ENCODE measurements at regions not wholly inside any gene's neighbourhood (a gene's known extent, or its start where the extent isn't known, plus 50 kb on each side); places are given as distances from the start of the nearest gene placed in this dataset.

- TF ChIP-seq RAD21 (IDR thresholded peaks at IDR 0.05; ENCODE audit: low read depth), result no peak
- no peak for TF ChIP-seq EP300 (IDR thresholded peaks at IDR 0.05; ENCODE audit: borderline replicate concordance)
- no peak for TF ChIP-seq EGR1 (IDR thresholded peaks at IDR 0.05)
- TF ChIP-seq, protein P1, sequence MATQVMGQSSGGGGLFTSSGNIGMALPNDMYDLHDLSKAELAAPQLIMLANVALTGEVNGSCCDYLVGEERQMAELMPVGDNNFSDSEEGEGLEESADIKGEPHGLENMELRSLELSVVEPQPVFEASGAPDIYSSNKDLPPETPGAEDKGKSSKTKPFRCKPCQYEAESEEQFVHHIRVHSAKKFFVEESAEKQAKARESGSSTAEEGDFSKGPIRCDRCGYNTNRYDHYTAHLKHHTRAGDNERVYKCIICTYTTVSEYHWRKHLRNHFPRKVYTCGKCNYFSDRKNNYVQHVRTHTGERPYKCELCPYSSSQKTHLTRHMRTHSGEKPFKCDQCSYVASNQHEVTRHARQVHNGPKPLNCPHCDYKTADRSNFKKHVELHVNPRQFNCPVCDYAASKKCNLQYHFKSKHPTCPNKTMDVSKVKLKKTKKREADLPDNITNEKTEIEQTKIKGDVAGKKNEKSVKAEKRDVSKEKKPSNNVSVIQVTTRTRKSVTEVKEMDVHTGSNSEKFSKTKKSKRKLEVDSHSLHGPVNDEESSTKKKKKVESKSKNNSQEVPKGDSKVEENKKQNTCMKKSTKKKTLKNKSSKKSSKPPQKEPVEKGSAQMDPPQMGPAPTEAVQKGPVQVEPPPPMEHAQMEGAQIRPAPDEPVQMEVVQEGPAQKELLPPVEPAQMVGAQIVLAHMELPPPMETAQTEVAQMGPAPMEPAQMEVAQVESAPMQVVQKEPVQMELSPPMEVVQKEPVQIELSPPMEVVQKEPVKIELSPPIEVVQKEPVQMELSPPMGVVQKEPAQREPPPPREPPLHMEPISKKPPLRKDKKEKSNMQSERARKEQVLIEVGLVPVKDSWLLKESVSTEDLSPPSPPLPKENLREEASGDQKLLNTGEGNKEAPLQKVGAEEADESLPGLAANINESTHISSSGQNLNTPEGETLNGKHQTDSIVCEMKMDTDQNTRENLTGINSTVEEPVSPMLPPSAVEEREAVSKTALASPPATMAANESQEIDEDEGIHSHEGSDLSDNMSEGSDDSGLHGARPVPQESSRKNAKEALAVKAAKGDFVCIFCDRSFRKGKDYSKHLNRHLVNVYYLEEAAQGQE (IDR thresholded peaks at IDR 0.05; ENCODE audit: low read depth), result no peak
- TF ChIP-seq NFIC (IDR thresholded peaks at IDR 0.05), result no peak
- TF ChIP-seq YY1 (IDR thresholded peaks at IDR 0.05; ENCODE audit: low read depth), result no peak
- no peak for TF ChIP-seq FOXM1 (IDR thresholded peaks at IDR 0.05; ENCODE audit: borderline replicate concordance, low read depth)
- TF ChIP-seq CEBPB (IDR thresholded peaks at IDR 0.05), result no peak
- TF ChIP-seq TEAD4 (IDR thresholded peaks at IDR 0.05), result no peak
- no peak for TF ChIP-seq CREB1 (IDR thresholded peaks at IDR 0.05; ENCODE audit: low read depth)
- TF ChIP-seq ZBTB7A (IDR thresholded peaks at IDR 0.05; ENCODE audit: low read depth), result no peak
- TF ChIP-seq TCF12 (IDR thresholded peaks at IDR 0.05; ENCODE audit: low read depth), result no peak
Observed at GRCh38 chrX:42619068-42619467, 158.9 kb downstream of the PPP1R2C start.

GRCh38 chrX:42616981-42617380, 161.0 kb downstream of the PPP1R2C start:
- TF ChIP-seq, protein P2, sequence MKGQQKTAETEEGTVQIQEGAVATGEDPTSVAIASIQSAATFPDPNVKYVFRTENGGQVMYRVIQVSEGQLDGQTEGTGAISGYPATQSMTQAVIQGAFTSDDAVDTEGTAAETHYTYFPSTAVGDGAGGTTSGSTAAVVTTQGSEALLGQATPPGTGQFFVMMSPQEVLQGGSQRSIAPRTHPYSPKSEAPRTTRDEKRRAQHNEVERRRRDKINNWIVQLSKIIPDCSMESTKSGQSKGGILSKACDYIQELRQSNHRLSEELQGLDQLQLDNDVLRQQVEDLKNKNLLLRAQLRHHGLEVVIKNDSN (IDR thresholded peaks at IDR 0.05), result no peak
- TF ChIP-seq RAD21 (IDR thresholded peaks at IDR 0.05; ENCODE audit: low read depth) (no peak), NFIC (IDR thresholded peaks at IDR 0.05) (no peak), FOXM1 (IDR thresholded peaks at IDR 0.05; ENCODE audit: borderline replicate concordance, low read depth) (no peak), ZBTB7A (IDR thresholded peaks at IDR 0.05; ENCODE audit: low read depth) (no peak), MAX (IDR thresholded peaks at IDR 0.05) (no peak)

DNA sequence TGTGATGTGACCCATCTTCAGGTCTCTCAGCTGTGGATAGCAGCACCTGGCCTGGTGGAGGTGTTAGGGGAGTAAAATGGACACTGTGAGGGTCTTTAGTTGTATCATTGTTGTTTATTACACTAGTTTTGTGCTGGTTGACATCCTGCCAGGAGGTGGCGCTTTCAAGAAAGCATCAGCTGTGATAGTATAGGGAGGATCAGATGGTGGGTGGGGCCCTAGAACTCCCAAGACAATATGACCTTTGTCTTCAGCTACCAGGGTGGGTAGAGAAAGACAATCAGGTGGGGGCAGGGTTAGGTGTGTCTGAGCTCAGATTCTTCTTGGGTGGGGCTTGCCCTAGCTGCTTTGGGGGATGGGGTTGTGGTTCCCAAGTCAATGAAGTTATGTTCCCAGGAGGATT, 162.8 kb downstream of the PPP1R2C start:
- TF ChIP-seq FOXM1 (IDR thresholded peaks at IDR 0.05; ENCODE audit: borderline replicate concordance, low read depth) (no peak), RAD21 (IDR thresholded peaks at IDR 0.05; ENCODE audit: low read depth) (peak; percentile 17; the same call in 1 of the 2 replicates)

- TF ChIP-seq NFIC (IDR thresholded peaks at IDR 0.05) (no peak), EP300 (IDR thresholded peaks at IDR 0.05; ENCODE audit: borderline replicate concordance) (no peak), YY1 (IDR thresholded peaks at IDR 0.05; ENCODE audit: low read depth) (no peak), CEBPB (IDR thresholded peaks at IDR 0.05) (no peak), CREB1 (IDR thresholded peaks at IDR 0.05; ENCODE audit: low read depth) (no peak), FOXM1 (IDR thresholded peaks at IDR 0.05; ENCODE audit: borderline replicate concordance, low read depth) (no peak)
- TF ChIP-seq, protein P1 (IDR thresholded peaks at IDR 0.05; ENCODE audit: low read depth), result no peak
Observed at GRCh38 chrX:42606591-42606990, 171.4 kb downstream of the PPP1R2C start.

DNA sequence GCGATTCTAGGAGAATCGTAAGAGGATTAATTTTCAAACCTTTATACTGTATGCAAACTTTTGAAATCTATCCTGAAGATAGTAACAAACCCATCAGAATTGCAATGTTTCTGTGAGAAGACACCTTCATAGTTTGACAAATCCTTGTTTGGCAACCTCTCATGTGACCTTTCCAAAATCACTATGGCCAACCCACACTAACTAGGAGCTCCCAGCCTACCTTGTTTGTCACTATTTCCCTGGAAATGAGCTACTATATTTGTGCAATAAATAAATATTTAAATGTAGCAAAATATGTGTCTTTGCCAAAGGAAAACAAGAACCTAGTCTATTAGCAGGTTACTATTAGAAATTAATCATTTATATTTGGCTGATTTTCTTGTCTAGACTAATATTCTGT, 173.7 kb downstream of the PPP1R2C start:
- TF ChIP-seq EGR1 (IDR thresholded peaks at IDR 0.05) (no peak), FOXM1 (IDR thresholded peaks at IDR 0.05; ENCODE audit: borderline replicate concordance, low read depth) (no peak), NFIC (IDR thresholded peaks at IDR 0.05) (no peak), TCF12 (IDR thresholded peaks at IDR 0.05; ENCODE audit: low read depth) (no peak), ZBTB7A (IDR thresholded peaks at IDR 0.05; ENCODE audit: low read depth) (no peak), MAX (IDR thresholded peaks at IDR 0.05) (no peak), CREB1 (IDR thresholded peaks at IDR 0.05; ENCODE audit: low read depth) (no peak), TAF1 (IDR thresholded peaks at IDR 0.05; ENCODE audit: low read depth) (no peak), TEAD4 (IDR thresholded peaks at IDR 0.05) (no peak), CEBPB (IDR thresholded peaks at IDR 0.05) (no peak), EP300 (IDR thresholded peaks at IDR 0.05; ENCODE audit: borderline replicate concordance) (no peak), YY1 (IDR thresholded peaks at IDR 0.05; ENCODE audit: low read depth) (no peak), RAD21 (IDR thresholded peaks at IDR 0.05; ENCODE audit: low read depth) (no peak)
- TF ChIP-seq, protein P1 (IDR thresholded peaks at IDR 0.05; ENCODE audit: low read depth), result no peak
- TF ChIP-seq, protein P2 (IDR thresholded peaks at IDR 0.05), result no peak

Measured in Ishikawa (cell line).